PC-9 (cell line): ENCODE measurements at regions not wholly inside any gene's neighbourhood (a gene's known extent, or its start where the extent isn't known, plus 50 kb on each side); places are given as distances from the start of the nearest gene placed in this dataset.

ENCODE experiments used
- BruUV-seq: library from RNA; stranded (reverse); fragments of 400-500 nt; replicated peaks from 2 replicates; lab custom pipeline; 2021; lab: Mats Ljungman, UMichigan
- CTCF ChIA-PET: fragments of 300-600 bp; sonication (Branson Sonifier 250); formaldehyde crosslinking; loops from one replicate; lab custom pipeline; 2022; ENCODE audit warnings: antibody characterized with exemption; lab: Charles Lee
- POLR2A ChIA-PET: fragments of 300-600 bp; sonication (Branson Sonifier 250); formaldehyde crosslinking; loops from one replicate; lab custom pipeline; 2022; ENCODE audit warnings: antibody characterized with exemption; ENCODE audit not compliant: unreplicated experiment; lab: Charles Lee
- DNase-seq, 2 experiments: peaks; one replicate each; pipeline versions ENCODE4 v3.0.0 to v3.0.0-alpha.2; 2015 to 2022; ENCODE audit warnings: mixed read lengths in 1 of 2
- H2AFZ ChIP-seq: fragments of 200-600 bp; sonication (generic); 2 replicates; pipeline ENCODE4 v1.8.1; 2017; ENCODE audit warnings: antibody characterized with exemption
- H3F3A ChIP-seq: fragments of 200-600 bp; sonication (generic); 2 replicates; pipeline ENCODE4 v1.8.1; 2017; ENCODE audit warnings: antibody characterized with exemption, mild to moderate bottlenecking, low read depth; ENCODE audit not compliant: insufficient read depth
- H3K27ac ChIP-seq: fragments of 200-600 bp; sonication (generic); 2 replicates; pipeline ENCODE4 v1.6.1; 2016; ENCODE audit warnings: mixed run types
- H3K27me3 ChIP-seq: fragments of 200-600 bp; sonication (generic); 2 replicates; pipeline ENCODE4 v1.6.1; 2016; ENCODE audit warnings: low read depth, mixed run types; ENCODE audit not compliant: insufficient read depth
- H3K36me3 ChIP-seq: fragments of 200-600 bp; sonication (generic); 2 replicates; pipeline ENCODE4 v1.6.1; 2016; ENCODE audit warnings: low read depth, mixed run types
- H3K4me1 ChIP-seq: fragments of 200-600 bp; sonication (generic); replicated peaks from 2 replicates; pipeline ENCODE4 v1.6.1; 2016; ENCODE audit warnings: mixed run types; ENCODE audit not compliant: insufficient read depth
- H3K4me2 ChIP-seq: fragments of 200-600 bp; sonication (generic); 2 replicates; pipeline ENCODE4 v1.6.1; 2017; ENCODE audit warnings: mixed run types
- H3K4me3 ChIP-seq: fragments of 200-600 bp; sonication (generic); 2 replicates; pipeline ENCODE4 v1.6.1; 2016; ENCODE audit warnings: mixed run types
- H3K79me2 ChIP-seq: fragments of 200-600 bp; sonication (generic); 2 replicates; pipeline ENCODE4 v1.6.1; 2017; ENCODE audit warnings: low read depth, mixed run types
- H3K9me2 ChIP-seq: fragments of 200-600 bp; sonication (generic); 2 replicates; pipeline ENCODE4 v1.8.1; 2017; ENCODE audit warnings: mild to moderate bottlenecking; ENCODE audit not compliant: insufficient read depth
- H3K9me3 ChIP-seq: fragments of 200-600 bp; sonication (generic); 2 replicates; pipeline ENCODE4 v1.8.1; 2016; ENCODE audit warnings: low read depth; ENCODE audit not compliant: insufficient read depth
- H4K20me1 ChIP-seq: fragments of 200-600 bp; sonication (generic); 2 replicates; pipeline ENCODE4 v1.8.1; 2017; ENCODE audit not compliant: insufficient read depth
- CTCF ChIP-seq: fragments of 200-600 bp; sonication (generic); conservative IDR thresholded peaks from 2 replicates; pipeline ENCODE4 v1.6.1; 2017; ENCODE audit warnings: mixed run types, antibody characterized with exemption, mild to moderate bottlenecking, moderate library complexity
- EZH2 ChIP-seq: fragments of 200-600 bp; sonication (generic); IDR thresholded peaks from 2 replicates; pipeline ENCODE4 v1.8.0; 2017; ENCODE audit warnings: antibody characterized with exemption, low read depth
- intact Hi-C: fragments of 100-400 bp; cut with micrococcal nuclease; formaldehyde crosslinking; loops from one replicate; pipeline ENCODE4 v1.10.0; 2022; ENCODE audit not compliant: unreplicated experiment

DNA sequence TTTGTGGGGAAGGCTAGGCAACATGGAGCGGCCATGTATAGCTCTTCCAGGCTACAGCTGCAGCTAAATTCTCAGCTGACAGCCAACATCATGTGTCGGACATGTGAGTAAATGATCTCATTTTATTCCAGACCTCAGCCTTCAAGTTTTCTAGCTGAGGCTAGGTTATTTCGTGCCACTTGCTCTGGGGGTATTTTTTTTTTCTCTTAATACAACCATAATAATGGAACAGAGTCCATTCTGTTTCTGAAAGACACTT lies 573.5 kb downstream of the CD109 start:
- no peaks in the 10 kb centered on the region for H4K20me1 ChIP-seq
- ChIA-PET CTCF (interaction anchor here (0.6 kb wide), 1 partner anchor 413 kb away, joined by 3 read pairs; no protein-coding TSS in a partner anchor), POLR2A (no interaction called here)
- H3F3A ChIP-seq, result no peaks in the 10 kb centered on the region
- no peaks in the 10 kb centered on the region for H3K27me3 ChIP-seq
- BruUV-seq, result no TSS peak
- intact Hi-C loops, result no loop called here
- no peak overlapping the region for H3K27ac ChIP-seq
- no peak overlapping the region for H3K4me3 ChIP-seq
- no peaks in the 10 kb centered on the region for H3K9me3 ChIP-seq
- no peak overlapping the region for H2AFZ ChIP-seq
- no peak overlapping the region for H3K4me2 ChIP-seq
- no peaks in the 10 kb centered on the region for H3K36me3 ChIP-seq
- H3K79me2 ChIP-seq, result no peaks in the 10 kb centered on the region
- DNase-seq, result no peak
- peaks cover 4% of the 10 kb centered on the region; the same call in 1 of the 2 replicates for H3K9me2 ChIP-seq
- no peaks in the 10 kb centered on the region for H3K4me1 ChIP-seq
- TF ChIP-seq EZH2, result no peak
- TF ChIP-seq CTCF, result no peak

DNA sequence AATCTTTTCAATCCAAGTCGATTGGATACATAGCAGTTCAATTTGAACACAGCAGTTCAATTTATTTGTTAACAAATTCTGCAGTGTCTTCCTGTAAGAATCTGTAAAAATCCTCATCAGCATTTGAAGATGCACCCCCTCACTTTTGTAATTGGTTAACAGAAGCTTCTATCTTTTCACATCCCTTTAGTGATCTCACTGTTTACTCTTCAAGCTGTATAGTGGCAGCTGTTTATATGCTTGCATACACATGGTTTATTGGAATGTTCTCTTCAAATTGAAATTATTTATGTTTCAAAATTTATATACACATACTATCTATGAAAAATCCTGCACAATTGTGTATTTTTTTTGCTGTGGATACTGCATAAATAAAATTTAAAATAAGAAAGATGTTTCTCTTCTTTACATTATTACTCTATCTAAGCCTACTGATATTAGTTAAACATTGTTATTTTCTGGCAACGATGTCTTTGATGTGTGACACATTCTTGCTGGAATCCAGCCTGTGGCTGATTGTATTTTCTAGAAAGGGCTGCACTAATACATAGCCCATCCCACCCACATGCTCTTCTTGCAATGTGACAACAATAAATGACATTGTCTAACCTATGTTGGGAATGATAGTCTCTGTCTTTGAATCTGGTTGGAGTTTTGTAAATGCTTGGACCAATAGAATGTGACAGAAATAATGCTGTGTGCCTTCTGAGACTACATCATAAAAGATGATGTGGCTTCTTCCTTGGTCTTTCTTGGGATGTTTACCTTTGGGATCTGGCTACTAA lies 573.0 kb downstream of the CD109 start:
- Histone ChIP-seq H3K9me2 (peaks cover 4% of the 10 kb centered on the region; the same call in 1 of the 2 replicates), H3K4me3 (no peak overlapping the region), H2AFZ (no peak overlapping the region), H3K4me2 (no peak overlapping the region), H4K20me1 (no peaks in the 10 kb centered on the region), H3K27ac (no peak overlapping the region), H3F3A (no peaks in the 10 kb centered on the region), H3K79me2 (no peaks in the 10 kb centered on the region), H3K27me3 (no peaks in the 10 kb centered on the region), H3K4me1 (no peaks in the 10 kb centered on the region), H3K9me3 (no peaks in the 10 kb centered on the region), H3K36me3 (no peaks in the 10 kb centered on the region)
- no peak for TF ChIP-seq EZH2
- no peak for TF ChIP-seq CTCF
- no TSS peak for BruUV-seq
- intact Hi-C loops, result no loop called here
- POLR2A ChIA-PET, result no interaction called here
- no peak for DNase-seq
- CTCF ChIA-PET, result no interaction called here

DNA sequence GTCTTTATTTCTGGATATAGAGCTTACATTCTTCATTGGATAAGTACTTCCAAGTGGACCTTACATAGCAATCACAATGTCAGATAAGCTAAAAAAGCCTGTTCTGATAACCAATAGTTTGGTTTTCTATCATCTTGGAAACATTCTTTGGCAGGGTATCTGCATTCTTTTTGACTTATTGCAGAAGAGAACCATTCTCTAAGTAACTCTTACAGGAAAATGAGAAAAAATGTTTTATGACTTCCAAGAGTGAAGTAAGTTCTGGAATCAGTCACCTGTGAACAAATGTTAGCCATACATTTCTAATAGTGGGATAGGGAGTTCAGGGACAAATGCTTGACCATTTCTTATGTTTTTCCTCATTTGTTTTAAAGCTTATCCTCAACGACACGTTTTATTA lies 564.0 kb downstream of the CD109 start:
- Histone ChIP-seq H3F3A (no peaks in the 10 kb centered on the region), H3K4me3 (no peak overlapping the region), H3K4me2 (no peak overlapping the region), H3K27ac (no peak overlapping the region), H3K27me3 (no peaks in the 10 kb centered on the region), H3K4me1 (no peaks in the 10 kb centered on the region), H4K20me1 (no peaks in the 10 kb centered on the region), H3K9me2 (no peaks in the 10 kb centered on the region), H3K9me3 (no peaks in the 10 kb centered on the region), H2AFZ (no peak overlapping the region), H3K36me3 (no peaks in the 10 kb centered on the region), H3K79me2 (no peaks in the 10 kb centered on the region)
- TF ChIP-seq EZH2 (no peak), CTCF (no peak)
- ChIA-PET CTCF (no interaction called here), POLR2A (no interaction called here)
- no TSS peak for BruUV-seq
- intact Hi-C loops, result no loop called here
- no peak for DNase-seq
